GM13976 (cell line): ENCODE measurements at regions not wholly inside any gene's neighbourhood (a gene's known extent, or its start where the extent isn't known, plus 50 kb on each side); places are given as distances from the start of the nearest gene placed in this dataset.

Experiments
- DNase-seq: peaks from one replicate; pipeline ENCODE4 v3.0.0; 2012; ENCODE audit warnings: low spot score
- CTCF ChIP-seq: IDR thresholded peaks from 2 replicates; pipeline ENCODE4 v1.5.1; 2012; ENCODE audit warnings: borderline replicate concordance, mild to moderate bottlenecking; ENCODE audit not compliant: insufficient read depth; ENCODE audit errors: extremely low read depth, missing control alignments, control extremely low read depth
- in situ Hi-C: fragments of 300-500 bp; cut with MboI; formaldehyde crosslinking; loops from one replicate; pipeline ENCODE4 v1.12.0; 2022; ENCODE audit warnings: low sequenced_read_pairs, mixed read lengths, inconsistent platforms; ENCODE audit not compliant: unreplicated experiment

GRCh38 chr6:45830441-45831139 is 185.1 kb downstream of the CLIC5 start:
- in situ Hi-C loops, result no loop called here
- DNase-seq, result peak; percentile 67

GRCh38 chr6:45829873-45830272 is 185.8 kb downstream of the CLIC5 start:
- TF ChIP-seq CTCF, result no peak
- in situ Hi-C loops, result no loop called here

More at GRCh38 chr6:45830441-45831139, 185.1 kb downstream of the CLIC5 start:
- no peak for TF ChIP-seq CTCF

DNA sequence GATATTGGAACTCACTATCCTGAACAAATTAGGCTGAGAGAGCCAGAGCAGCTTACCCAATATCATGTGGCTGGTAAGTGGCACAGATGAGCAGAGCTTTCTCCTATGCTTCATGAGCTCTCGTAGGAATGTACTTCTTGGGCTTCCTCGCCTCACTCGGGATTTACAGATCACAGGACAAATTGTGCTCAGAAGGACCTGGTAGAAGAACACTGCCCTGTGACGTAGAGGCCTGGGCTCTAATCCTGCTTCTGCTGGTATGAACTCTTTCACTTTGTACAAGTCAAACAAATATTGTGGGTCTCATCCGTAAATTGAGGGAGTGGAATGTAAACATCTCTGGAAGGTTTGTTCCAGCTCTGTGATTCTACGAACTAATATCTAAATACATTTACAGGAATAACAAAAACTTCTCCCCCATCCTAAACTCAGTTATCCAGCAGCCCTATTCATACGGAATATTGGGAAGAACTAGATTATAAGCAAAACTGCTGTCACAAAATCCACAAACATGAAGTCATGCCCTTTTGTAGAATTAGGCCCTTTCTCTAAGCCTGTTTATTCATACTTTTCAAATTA is 187.6 kb downstream of the CLIC5 start:
- in situ Hi-C loops, result no loop called here
- no peak for DNase-seq

More at GRCh38 chr6:45829873-45830272, 185.8 kb downstream of the CLIC5 start:
- no peak for DNase-seq

DNA sequence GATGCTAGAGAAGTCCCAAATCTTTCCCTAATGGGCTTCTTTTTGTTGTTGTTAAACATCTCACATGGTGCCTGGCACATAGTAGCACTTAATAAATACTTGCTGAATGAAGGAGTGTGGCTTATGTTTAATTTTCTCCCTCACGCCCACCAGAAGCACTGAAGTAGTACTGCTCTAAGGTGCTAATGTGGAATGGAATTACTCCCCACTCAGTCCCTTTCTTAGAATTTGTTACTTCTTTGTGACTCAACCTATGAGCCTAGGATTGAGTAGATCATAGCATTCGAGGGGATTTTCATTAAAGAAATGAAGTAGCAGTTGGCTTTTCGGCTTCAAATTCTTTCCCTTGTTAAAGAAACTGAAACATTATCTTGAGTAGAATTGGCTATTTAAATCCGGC is 192.8 kb downstream of the CLIC5 start:
- no peak for DNase-seq
- TF ChIP-seq CTCF, result no peak
- in situ Hi-C loops, result no loop called here

More for the DNA sequence above, 187.6 kb downstream of the CLIC5 start:
- no peak for TF ChIP-seq CTCF

DNA sequence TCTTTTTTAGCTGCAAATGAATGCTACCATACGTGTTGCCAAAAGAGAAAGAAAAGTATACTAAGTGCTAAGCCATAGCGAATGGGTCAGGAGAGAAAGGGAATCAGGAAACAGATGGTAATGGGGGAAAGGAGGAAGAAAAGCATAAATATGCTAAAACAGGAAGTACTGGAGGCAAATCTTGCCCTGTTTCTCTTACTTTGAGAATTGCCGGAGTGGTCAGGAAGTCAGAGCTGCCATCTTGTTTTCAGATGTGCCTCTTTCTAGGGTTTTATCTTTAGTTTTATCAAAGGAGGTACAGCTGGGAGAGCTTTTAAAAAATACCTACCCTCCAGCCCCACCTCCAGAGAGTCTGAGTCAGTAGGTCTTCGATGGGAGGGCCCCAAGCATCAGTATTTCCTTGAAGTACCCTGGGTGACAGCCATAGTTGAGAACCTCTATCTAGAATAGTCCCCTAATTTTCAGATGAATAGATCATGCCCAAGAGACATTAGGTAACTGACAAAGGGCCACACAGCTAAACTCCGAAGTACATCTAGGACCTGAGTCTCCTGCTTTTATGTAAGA is 193.3 kb downstream of the CLIC5 start:
- in situ Hi-C loops, result no loop called here
- TF ChIP-seq CTCF, result no peak
- no peak for DNase-seq

GRCh38 chr6:45818655-45819054 is 197.0 kb downstream of the CLIC5 start:
- in situ Hi-C loops, result no loop called here
- no peak for DNase-seq
- TF ChIP-seq CTCF, result no peak
